Activated gamma-delta T cell (primary cell): ENCODE measurements at regions not wholly inside any gene's neighbourhood (a gene's known extent, or its start where the extent isn't known, plus 50 kb on each side); places are given as distances from the start of the nearest gene placed in this dataset.
"Not testable (repeated sequence)": the region's sequence is repeated elsewhere in the genome, so short reads cannot be mapped to it uniquely, and the experiment has no call there.

ENCODE experiments used
- DNase-seq: peaks from one replicate; lab custom pipeline; 2025; lab: John Stamatoyannopoulos, UW

DNA sequence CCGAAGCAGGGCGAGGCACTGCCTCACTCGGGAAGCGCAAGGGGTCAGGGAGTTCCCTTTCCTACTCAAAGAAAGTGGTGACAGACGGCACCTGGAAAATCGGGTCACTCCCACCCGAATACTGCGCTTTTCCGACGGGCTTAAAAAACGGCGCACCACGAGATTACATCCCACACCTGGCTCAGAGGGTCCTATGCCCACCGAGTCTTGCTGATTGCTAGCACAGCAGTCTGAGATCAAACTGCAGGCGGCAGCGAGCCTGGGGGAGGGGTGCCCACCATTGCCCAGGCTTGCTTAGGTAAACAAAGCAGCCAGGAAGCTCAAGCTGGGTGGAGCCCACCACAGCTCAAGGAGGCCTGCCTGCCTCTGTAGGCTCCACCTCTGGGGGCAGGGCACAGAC lies 549.4 kb downstream of the KIF20B start:
- not testable (repeated sequence) for DNase-seq

- DNase-seq, result no peak
These were observed 568.3 kb downstream of the KIF20B start for GRCh38 chr10:90269699-90270098.

- no peak for DNase-seq
These were observed 573.5 kb downstream of the KIF20B start for GRCh38 chr10:90274721-90275468.

- no peak for DNase-seq
These were observed 575.6 kb downstream of the KIF20B start for GRCh38 chr10:90276894-90277475.

DNA sequence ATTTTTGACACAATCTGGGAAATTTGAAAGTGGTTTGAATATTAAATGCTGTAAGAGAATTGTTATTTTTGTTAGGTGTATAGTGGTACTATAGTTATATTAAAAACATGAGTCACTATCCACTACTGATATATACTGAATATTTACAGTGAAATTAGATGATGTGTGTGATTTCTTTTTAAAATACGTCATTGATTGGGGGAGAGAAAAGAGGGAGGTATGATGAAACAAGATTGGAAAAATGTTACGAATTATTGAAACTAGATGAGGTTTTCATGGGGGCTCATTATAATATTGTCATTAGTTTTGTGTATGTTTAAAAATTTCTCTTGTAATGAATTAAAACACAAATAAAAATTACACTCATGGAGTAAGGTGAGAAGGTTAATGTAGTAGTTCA lies 571.4 kb downstream of the HTR7 start:
- no peak for DNase-seq

GRCh38 chr10:90286941-90287340 lies 570.9 kb downstream of the HTR7 start:
- DNase-seq, result no peak

- no peak for DNase-seq
These were observed 569.4 kb downstream of the HTR7 start for GRCh38 chr10:90288391-90288933.

DNA sequence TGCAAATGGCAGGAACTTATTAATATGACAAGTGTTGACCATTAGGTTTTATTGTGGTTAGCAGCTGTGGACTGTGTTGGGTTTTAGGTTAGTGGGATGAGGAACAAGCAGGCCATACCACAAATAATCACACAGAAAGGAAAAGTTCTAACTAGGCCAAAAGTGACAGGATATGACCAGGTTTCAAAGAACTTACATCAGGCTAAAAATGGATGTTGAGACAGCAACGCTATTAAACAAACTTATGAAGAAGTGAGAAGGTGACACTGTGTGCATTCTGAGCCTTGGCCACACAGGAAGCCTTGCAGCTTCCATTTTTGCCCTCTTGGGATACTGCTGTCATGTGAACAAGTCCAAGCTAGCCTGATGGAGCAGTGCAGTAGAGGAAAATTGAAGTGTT lies 568.8 kb downstream of the HTR7 start:
- no peak for DNase-seq

GRCh38 chr10:90293616-90294015 lies 564.2 kb downstream of the HTR7 start:
- no peak for DNase-seq

- not testable (repeated sequence) for DNase-seq
These were observed 562.9 kb downstream of the HTR7 start for GRCh38 chr10:90294821-90295540.

DNA sequence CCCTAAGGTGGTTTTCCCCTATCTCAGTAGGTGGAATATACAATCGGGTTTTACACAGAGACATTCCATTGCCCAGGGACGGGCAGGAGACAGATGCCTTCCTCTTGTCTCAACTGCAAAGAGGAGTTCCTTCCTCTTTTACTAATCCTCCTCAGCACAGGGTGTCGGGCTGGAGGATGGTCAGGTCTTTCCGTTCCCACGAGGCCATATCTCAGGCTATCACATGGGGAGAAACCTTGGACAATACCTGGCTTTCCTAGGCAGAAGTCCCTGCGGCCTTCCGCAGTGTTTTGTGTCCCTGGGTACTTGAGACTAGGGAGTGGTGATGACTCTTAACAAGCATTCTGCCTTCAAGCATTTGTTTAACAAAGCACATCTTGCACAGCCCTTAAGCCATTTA lies 555.8 kb downstream of the HTR7 start:
- DNase-seq, result not testable (repeated sequence)

DNA sequence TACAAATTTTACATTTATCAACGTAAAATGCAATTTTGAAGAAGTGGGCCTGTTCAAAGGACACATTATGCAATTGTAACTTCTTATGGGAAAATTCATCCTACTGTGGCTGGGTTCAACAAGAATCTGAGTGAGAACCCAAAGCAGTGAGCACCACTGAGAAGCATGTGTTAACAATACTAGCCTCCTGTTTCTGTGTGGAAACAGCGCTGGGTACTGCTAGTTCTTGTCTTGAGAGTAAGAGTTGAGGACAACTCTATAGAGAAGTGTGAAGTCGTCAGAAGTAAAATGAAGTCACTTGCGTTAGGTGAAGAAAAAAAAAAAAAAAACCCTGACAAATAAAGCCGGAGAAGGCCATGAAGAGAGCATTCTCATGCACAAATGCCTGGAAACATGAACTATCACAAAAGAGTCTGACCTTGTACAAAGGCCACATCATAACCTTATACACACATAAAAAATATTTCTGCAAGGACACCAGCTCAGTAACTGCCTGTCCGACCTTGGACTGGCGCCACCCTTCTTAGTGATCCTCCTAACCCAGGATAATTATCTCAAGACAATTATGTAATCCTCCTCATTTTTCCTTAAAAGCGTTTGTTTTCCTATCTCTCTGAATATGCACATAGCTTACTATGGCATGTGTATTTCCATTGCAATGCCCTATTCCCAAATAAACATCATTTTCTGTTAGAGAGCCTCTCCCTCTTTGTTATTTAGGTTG lies 554.9 kb downstream of the HTR7 start:
- DNase-seq, result no peak

DNA sequence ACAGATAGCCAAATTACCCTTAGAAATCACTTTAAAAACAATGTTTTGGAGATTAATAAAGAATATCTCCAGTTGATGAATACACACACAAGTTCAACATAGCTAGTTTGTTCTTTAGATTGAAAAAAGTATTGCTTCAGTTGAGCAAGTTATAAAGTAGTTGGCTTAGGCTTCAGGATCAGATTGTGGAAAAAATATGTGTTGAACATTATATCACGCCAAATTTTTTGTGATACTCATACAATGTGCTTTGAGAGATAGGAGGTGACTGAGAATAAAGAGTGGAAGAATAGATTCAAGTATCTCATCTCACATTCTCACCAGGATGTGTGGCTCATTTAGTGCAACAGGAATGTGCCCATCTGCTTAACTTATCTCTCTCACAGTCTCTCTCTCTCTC lies 553.3 kb downstream of the HTR7 start:
- no peak for DNase-seq

- DNase-seq, result no peak
These were observed 551.7 kb downstream of the HTR7 start for GRCh38 chr10:90306187-90306586.

DNA sequence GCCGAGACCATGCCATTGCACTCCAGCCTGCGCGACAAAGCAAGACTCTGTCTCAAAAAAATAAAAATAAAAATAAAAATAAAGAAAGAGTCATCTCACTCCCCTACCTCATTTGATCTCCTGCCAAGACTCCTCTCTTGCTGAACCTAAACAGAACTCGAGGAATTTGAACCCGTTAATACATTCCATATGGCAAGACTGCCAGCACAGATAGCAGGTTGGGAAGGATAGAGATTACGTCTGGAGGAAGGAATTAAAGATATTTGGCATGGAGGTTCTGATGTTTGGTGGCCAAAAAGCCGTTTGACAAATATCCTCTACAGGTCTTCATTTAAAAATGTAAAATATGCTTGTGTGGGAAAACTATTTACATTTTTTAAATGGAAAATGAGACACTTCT lies 549.6 kb downstream of the HTR7 start:
- DNase-seq, result no peak

DNA sequence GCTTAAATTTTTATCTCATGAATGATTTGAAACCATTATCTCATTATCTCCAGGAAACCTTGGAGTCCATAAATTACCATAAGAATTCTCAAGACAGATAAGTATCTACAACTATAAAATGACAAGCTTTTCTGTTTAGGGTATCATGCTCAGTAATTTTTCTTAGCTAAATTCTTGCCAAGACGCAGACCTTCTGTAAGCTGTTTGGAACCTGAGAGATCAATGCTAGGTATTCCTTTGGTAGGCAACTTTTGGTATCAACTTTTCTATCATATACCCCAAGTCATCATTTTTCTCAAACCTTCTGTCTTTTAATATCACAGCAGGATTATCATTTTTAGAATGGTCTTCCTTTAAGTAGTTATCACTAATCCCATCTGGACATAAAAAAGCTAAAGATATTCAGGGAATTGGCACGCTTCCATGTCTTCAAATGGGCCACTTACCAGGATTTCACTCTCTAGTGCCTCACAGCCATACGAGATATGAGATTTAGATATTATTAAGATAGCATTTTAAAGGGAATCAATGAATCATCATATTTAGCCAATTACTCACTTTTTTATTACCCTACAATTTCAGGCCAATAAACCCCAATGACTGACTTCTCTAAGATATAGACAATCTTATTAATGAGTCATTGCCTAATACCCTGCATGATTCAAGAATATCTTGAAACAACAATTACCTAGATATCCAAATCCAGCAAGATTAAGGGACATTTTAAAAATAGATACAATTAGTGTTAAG lies 544.1 kb downstream of the HTR7 start:
- no peak for DNase-seq

DNA sequence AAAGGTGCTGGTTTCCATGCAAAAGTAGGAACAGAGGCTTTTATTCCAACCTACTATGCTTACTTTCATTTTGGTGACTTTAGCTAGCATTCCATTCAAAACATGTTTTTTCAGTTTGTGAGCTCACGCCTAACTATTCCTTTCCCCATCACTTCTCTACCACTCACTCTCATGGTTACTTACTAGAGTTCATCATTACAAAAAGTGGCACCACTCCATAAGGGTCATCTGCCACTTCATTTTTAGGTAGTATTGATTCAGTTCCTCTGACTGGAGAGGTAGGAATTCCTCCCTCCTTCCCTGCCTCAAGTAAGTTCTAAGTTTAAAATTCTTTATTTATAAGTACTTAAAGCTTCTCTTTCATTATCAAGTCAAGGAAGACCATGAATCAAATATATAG lies 543.1 kb downstream of the HTR7 start:
- no peak for DNase-seq

DNA sequence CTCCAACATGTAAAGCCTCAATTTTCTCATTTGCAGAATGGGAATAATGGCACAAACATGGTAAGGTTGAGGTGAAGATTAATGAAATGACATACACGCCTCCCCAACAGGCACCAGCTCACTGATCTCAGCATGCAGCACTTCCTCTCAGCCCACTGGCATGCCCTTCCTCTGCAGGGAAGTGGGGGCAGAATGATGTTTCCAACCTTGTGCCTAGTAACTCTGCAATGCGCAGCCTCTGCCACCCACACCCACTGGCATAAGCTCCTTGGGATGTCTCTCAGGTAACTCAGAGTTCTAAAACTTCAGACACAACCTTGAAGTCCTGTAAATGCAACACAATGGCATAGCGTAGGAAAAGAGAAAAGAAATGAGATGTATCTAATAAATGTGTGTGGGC lies 540.7 kb downstream of the HTR7 start:
- DNase-seq, result no peak

DNA sequence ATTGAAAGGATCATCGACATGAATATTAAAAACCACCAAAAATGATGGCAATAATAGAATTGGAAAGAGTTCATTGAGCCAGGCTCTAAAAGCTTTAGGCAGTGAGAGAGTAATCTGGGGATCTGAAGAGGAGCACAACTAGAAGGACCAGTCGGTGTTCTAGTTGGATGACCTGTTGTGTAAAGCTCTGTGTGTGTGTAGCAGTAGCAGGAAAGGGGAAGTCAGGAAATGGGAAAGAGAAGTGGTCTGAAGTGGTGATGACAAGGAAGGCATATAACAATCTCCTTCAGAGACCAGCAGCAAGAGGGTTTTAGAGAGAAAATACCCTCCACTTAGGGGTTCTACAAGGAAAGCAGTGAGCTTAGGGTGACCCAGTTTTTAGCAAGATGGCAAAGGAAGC lies 539.2 kb downstream of the HTR7 start:
- no peak for DNase-seq

DNA sequence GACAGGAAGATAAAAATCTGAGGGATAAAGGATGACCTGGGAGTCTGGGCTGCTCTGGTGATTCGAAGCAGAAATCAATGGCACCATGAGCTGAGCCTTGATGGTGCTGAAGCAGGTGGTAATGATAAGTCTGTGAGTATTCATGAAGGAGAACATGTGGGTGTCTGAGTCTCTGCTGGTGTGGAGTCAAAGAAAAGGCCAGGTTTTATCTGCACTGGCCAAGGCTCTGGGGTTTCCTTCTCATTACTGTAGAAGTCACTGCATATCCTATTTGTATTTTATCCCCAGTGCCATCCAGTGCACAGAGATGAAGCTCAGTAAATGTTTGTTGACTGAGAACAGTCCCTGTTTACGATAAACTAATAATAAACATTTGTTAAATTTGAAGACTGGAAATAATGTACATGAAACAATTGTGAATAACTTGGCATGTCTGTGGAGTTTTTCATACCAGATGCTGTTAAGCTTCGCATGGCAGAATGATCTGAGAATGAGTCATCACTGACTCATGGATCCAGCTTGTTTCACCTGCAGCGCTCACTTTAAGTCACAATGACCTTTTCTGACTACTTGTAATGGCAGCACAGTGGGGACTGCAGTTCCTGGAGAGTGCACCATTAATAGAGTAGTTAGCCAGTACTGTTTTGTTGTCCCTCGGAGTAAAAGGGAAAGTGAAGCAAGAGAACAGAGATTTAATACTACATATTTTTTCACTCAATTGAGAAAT lies 538.5 kb downstream of the HTR7 start:
- no peak for DNase-seq
